HEK293 (cell line): ENCODE measurements at regions not wholly inside any gene's neighbourhood (a gene's known extent, or its start where the extent isn't known, plus 50 kb on each side); places are given as distances from the start of the nearest gene placed in this dataset.

ENCODE experiments used
- CTCF ChIA-PET: fragments of 350-600 bp; formaldehyde crosslinking; extraction: SDS; loops from one replicate; lab custom pipeline; 2021; ENCODE audit warnings: antibody characterized with exemption; lab: Yijun Ruan, JAX
- POLR2A ChIA-PET: fragments of 300-600 bp; formaldehyde crosslinking; extraction: SDS; loops from one replicate; lab custom pipeline; 2020; ENCODE audit warnings: antibody characterized with exemption, inconsistent platforms; lab: Yijun Ruan, JAX
- H3K27ac ChIP-seq: fragments of 200-500 bp; sonication (Bioruptor generic); 2 replicates; pipeline ENCODE4 v1.5.1; 2014; ENCODE audit warnings: low read depth, low read length, control low read depth, inconsistent platforms; ENCODE audit errors: extremely low read depth
- H3K36me3 ChIP-seq, 2 experiments: fragments of 200-500 bp in 1 of 2; sonication (Bioruptor generic) in 1 of 2; 1 replicate in 1 of 2; 2 replicates in 1 of 2; pipeline ENCODE4 v1.5.1; 2014 to 2017; ENCODE audit warnings: inconsistent platforms in 2 of 2, low read length in 2 of 2; ENCODE audit not compliant: control insufficient read depth in 2 of 2, insufficient read depth in 1 of 2
- H3K4me1 ChIP-seq: fragments of 200-500 bp; sonication (Bioruptor generic); 2 replicates; pipeline ENCODE4 v1.5.1; 2014; ENCODE audit warnings: mild to moderate bottlenecking, low read length, inconsistent platforms; ENCODE audit not compliant: control insufficient read depth, insufficient read depth
- H3K4me3 ChIP-seq: 2 replicates; pipeline ENCODE4 v1.5.1; 2011; ENCODE audit warnings: low read depth, mild to moderate bottlenecking, control low read depth, low read length, moderate library complexity
- H3K9me3 ChIP-seq: fragments of 200-500 bp; sonication (Bioruptor generic); 2 replicates; pipeline ENCODE4 v1.5.1; 2014; ENCODE audit warnings: low read depth, low read length, inconsistent platforms; ENCODE audit not compliant: control insufficient read depth, insufficient read depth
- KLF1 ChIP-seq: fragments of 450-650 bp; formaldehyde crosslinking; IDR thresholded peaks from 2 replicates; pipeline ENCODE4 v1.5.1; 2016; ENCODE audit warnings: missing biosample characterization, missing genetic modification characterization
- KLF10 ChIP-seq: fragments of 450-650 bp; IDR thresholded peaks from 2 replicates; pipeline ENCODE4 v1.5.1; 2018; ENCODE audit warnings: missing biosample characterization, mild to moderate bottlenecking, missing genetic modification characterization
- MEIS1 ChIP-seq: sonication (generic); formaldehyde crosslinking; IDR thresholded peaks from 2 replicates; pipeline ENCODE4 v1.8.1; 2022; ENCODE audit warnings: missing genetic modification reagents, mild to moderate bottlenecking, borderline replicate concordance
- TRIM28 ChIP-seq: IDR thresholded peaks from 2 replicates; pipeline ENCODE4 v1.6.1; 2011; ENCODE audit warnings: low read length, control low read depth, borderline replicate concordance
- TSHZ1 ChIP-seq: fragments of 450-650 bp; formaldehyde crosslinking; IDR thresholded peaks from 2 replicates; pipeline ENCODE4 v1.5.1; 2016; ENCODE audit warnings: missing biosample characterization, missing genetic modification characterization, borderline replicate concordance
- WT1 ChIP-seq: fragments of 450-650 bp; formaldehyde crosslinking; IDR thresholded peaks from 2 replicates; pipeline ENCODE4 v1.5.1; 2016; ENCODE audit warnings: missing biosample characterization, missing genetic modification characterization
- ZBTB10 ChIP-seq: fragments of 450-650 bp; formaldehyde crosslinking; IDR thresholded peaks from 2 replicates; pipeline ENCODE4 v1.5.1; 2016; ENCODE audit warnings: missing biosample characterization, missing genetic modification characterization
- ZBTB20 ChIP-seq: fragments of 450-650 bp; formaldehyde crosslinking; IDR thresholded peaks from 2 replicates; pipeline ENCODE4 v1.5.1; 2016; ENCODE audit warnings: missing biosample characterization, missing genetic modification characterization
- ZEB2 ChIP-seq: fragments of 450-650 bp; formaldehyde crosslinking; IDR thresholded peaks from 2 replicates; pipeline ENCODE4 v1.5.1; 2016; ENCODE audit warnings: missing biosample characterization, missing genetic modification characterization
- ZNF138 ChIP-seq: fragments of 450-650 bp; formaldehyde crosslinking; IDR thresholded peaks from 2 replicates; pipeline ENCODE4 v1.5.1; 2016; ENCODE audit warnings: missing biosample characterization, missing genetic modification characterization, borderline replicate concordance
- ZNF202 ChIP-seq: fragments of 450-650 bp; formaldehyde crosslinking; IDR thresholded peaks from 2 replicates; pipeline ENCODE4 v1.5.1; 2016; ENCODE audit warnings: missing biosample characterization, missing genetic modification characterization, borderline replicate concordance
- ZNF214 ChIP-seq: fragments of 450-650 bp; formaldehyde crosslinking; IDR thresholded peaks from 2 replicates; pipeline ENCODE4 v1.5.1; 2017; ENCODE audit warnings: missing biosample characterization, mild to moderate bottlenecking, missing genetic modification characterization, borderline replicate concordance
- ZNF223 ChIP-seq: fragments of 450-650 bp; formaldehyde crosslinking; IDR thresholded peaks from 2 replicates; pipeline ENCODE4 v1.5.1; 2016; ENCODE audit warnings: missing biosample characterization, missing genetic modification characterization
- ZNF26 ChIP-seq: fragments of 450-650 bp; formaldehyde crosslinking; IDR thresholded peaks from 2 replicates; pipeline ENCODE4 v1.5.1; 2016; ENCODE audit warnings: missing biosample characterization, missing genetic modification characterization
- ZNF280D ChIP-seq: fragments of 450-650 bp; formaldehyde crosslinking; IDR thresholded peaks from 2 replicates; pipeline ENCODE4 v1.5.1; 2016; ENCODE audit warnings: missing biosample characterization, missing genetic modification characterization
- ZNF292 ChIP-seq: fragments of 450-650 bp; formaldehyde crosslinking; IDR thresholded peaks from 2 replicates; pipeline ENCODE4 v1.5.1; 2016; ENCODE audit warnings: low read depth, missing biosample characterization, missing genetic modification characterization, borderline replicate concordance
- ZNF362 ChIP-seq: fragments of 450-650 bp; formaldehyde crosslinking; IDR thresholded peaks from 2 replicates; pipeline ENCODE4 v1.5.1; 2016; ENCODE audit warnings: missing biosample characterization, missing genetic modification characterization
- ZNF391 ChIP-seq: fragments of 450-650 bp; formaldehyde crosslinking; IDR thresholded peaks from 2 replicates; pipeline ENCODE4 v1.5.1; 2016; ENCODE audit warnings: low read depth, missing biosample characterization, missing genetic modification characterization, borderline replicate concordance
- ZNF513 ChIP-seq: fragments of 450-650 bp; IDR thresholded peaks from 2 replicates; pipeline ENCODE4 v1.5.1; 2018; ENCODE audit warnings: missing biosample characterization, missing genetic modification characterization
- ZNF549 ChIP-seq: fragments of 450-650 bp; IDR thresholded peaks from 2 replicates; pipeline ENCODE4 v1.5.1; 2018; ENCODE audit warnings: missing biosample characterization, missing genetic modification characterization, mild to moderate bottlenecking, inconsistent platforms, moderate library complexity
- ZNF585B ChIP-seq: fragments of 450-650 bp; formaldehyde crosslinking; IDR thresholded peaks from 2 replicates; pipeline ENCODE4 v1.5.1; 2016; ENCODE audit warnings: missing biosample characterization, missing genetic modification characterization
- ZNF626 ChIP-seq: fragments of 450-650 bp; sonication (Bioruptor Pico); formaldehyde crosslinking; IDR thresholded peaks from 2 replicates; pipeline ENCODE4 v1.5.1; 2018; ENCODE audit warnings: missing biosample characterization, missing genetic modification characterization, inconsistent platforms
- ZNF654 ChIP-seq: fragments of 450-650 bp; formaldehyde crosslinking; IDR thresholded peaks from 2 replicates; pipeline ENCODE4 v1.5.1; 2016; ENCODE audit warnings: low read depth, missing biosample characterization, missing genetic modification characterization
- ZNF701 ChIP-seq: fragments of 450-650 bp; formaldehyde crosslinking; IDR thresholded peaks from 2 replicates; pipeline ENCODE4 v1.5.1; 2016; ENCODE audit warnings: missing biosample characterization, missing genetic modification characterization

GRCh38 chr18:38047820-38048219, 482.2 kb upstream of the CELF4 start:
- H3K36me3 ChIP-seq, result no peaks in the 10 kb centered on the region
- no peaks in the 10 kb centered on the region for H3K9me3 ChIP-seq
- no peaks in the 10 kb centered on the region for H3K4me1 ChIP-seq
- TF ChIP-seq ZEB2 (tag by site-specific recombination), result no peak
- no peak for TF ChIP-seq ZNF362
- no peak for TF ChIP-seq ZNF214
- TF ChIP-seq ZNF391 (tag by site-specific recombination), result no peak
- TF ChIP-seq ZBTB10, result no peak
- no peak for TF ChIP-seq ZBTB20 (tag by site-specific recombination)
- TF ChIP-seq ZNF654 (tag by site-specific recombination), result no peak
- no peak for TF ChIP-seq ZNF513 (tag by site-specific recombination)
- TF ChIP-seq ZNF223 (tag by site-specific recombination), result no peak
- no peak for TF ChIP-seq ZNF138 (tag by site-specific recombination)
- no peak for TF ChIP-seq ZNF549 (tag by site-specific recombination)
- no peak for TF ChIP-seq ZNF626 (tag by site-specific recombination)
- TF ChIP-seq WT1 (tag by site-specific recombination), result no peak
- no peak for TF ChIP-seq ZNF292 (tag by site-specific recombination)
- no peak for TF ChIP-seq KLF1 (tag by site-specific recombination)
- no peak for TF ChIP-seq ZNF701
- no peak for TF ChIP-seq ZNF202
- no peak for TF ChIP-seq ZNF26 (tag by site-specific recombination)
- POLR2A ChIA-PET, result no interaction called here
- no peak overlapping the region for H3K4me3 ChIP-seq
- H3K27ac ChIP-seq, result no peak overlapping the region
- CTCF ChIA-PET, result no interaction called here

GRCh38 chr18:38046651-38047050, 481.1 kb upstream of the CELF4 start:
- CTCF ChIA-PET, result no interaction called here
- POLR2A ChIA-PET, result no interaction called here
- TF ChIP-seq MEIS1 (CRISPR knock-in tag) (no peak), TRIM28 (no peak), ZNF585B (tag by site-specific recombination) (no peak), ZNF280D (tag by site-specific recombination) (no peak), TSHZ1 (tag by site-specific recombination) (no peak), KLF10 (tag by site-specific recombination) (no peak)

More at GRCh38 chr18:38046651-38047050, 481.1 kb upstream of the CELF4 start:
- Histone ChIP-seq H3K27ac (no peak overlapping the region), H3K4me3 (no peak overlapping the region), H3K9me3 (no peaks in the 10 kb centered on the region), H3K4me1 (no peaks in the 10 kb centered on the region), H3K36me3 (no peaks in the 10 kb centered on the region)
